MM.1S (cell line): ENCODE measurements at regions not wholly inside any gene's neighbourhood (a gene's known extent, or its start where the extent isn't known, plus 50 kb on each side); places are given as distances from the start of the nearest gene placed in this dataset.
"Not testable (repeated sequence)": the region's sequence is repeated elsewhere in the genome, so short reads cannot be mapped to it uniquely, and the experiment has no call there.

Source experiments
- DNase-seq: peaks from one replicate; pipeline ENCODE4 v3.0.0-alpha.2; 2015
- H2AFZ ChIP-seq: fragments of 300-600 bp; sonication (generic); 2 replicates; pipeline ENCODE4 v1.6.0; 2016; ENCODE audit warnings: antibody characterized with exemption, low read length
- H3F3A ChIP-seq: fragments of 300-600 bp; sonication (generic); 2 replicates; pipeline ENCODE4 v1.6.1; 2016; ENCODE audit warnings: mild to moderate bottlenecking, antibody characterized with exemption, low read length, moderate library complexity, mixed read lengths; ENCODE audit not compliant: insufficient read depth
- H3K27ac ChIP-seq: fragments of 300-600 bp; sonication (generic); 2 replicates; pipeline ENCODE4 v1.5.1; 2016; ENCODE audit warnings: mild to moderate bottlenecking, low read length
- H3K27me3 ChIP-seq: fragments of 300-600 bp; sonication (generic); replicated peaks from 2 replicates; pipeline ENCODE4 v1.6.0; 2016; ENCODE audit warnings: low read length; ENCODE audit not compliant: insufficient read depth
- H3K36me3 ChIP-seq: fragments of 300-600 bp; sonication (generic); replicated peaks from 2 replicates; pipeline ENCODE4 v1.6.1; 2016; ENCODE audit warnings: mild to moderate bottlenecking, low read length, mixed read lengths; ENCODE audit not compliant: insufficient read depth
- H3K4me1 ChIP-seq: fragments of 300-600 bp; sonication (generic); 2 replicates; pipeline ENCODE4 v1.6.1; 2016; ENCODE audit warnings: low read length, mixed read lengths
- H3K4me2 ChIP-seq: fragments of 300-600 bp; sonication (generic); 2 replicates; pipeline ENCODE4 v1.6.0; 2016; ENCODE audit warnings: low read depth, low read length
- H3K4me3 ChIP-seq: fragments of 300-600 bp; sonication (generic); 2 replicates; pipeline ENCODE4 v1.5.1; 2016; ENCODE audit warnings: low read length, mixed read lengths
- H3K79me2 ChIP-seq: fragments of 300-600 bp; sonication (generic); 2 replicates; pipeline ENCODE4 v1.6.1; 2016; ENCODE audit warnings: mixed run types, low read length, mixed read lengths
- H3K9ac ChIP-seq: fragments of 300-600 bp; sonication (generic); 2 replicates; pipeline ENCODE4 v1.6.1; 2016; ENCODE audit warnings: low read length, mixed read lengths
- H3K9me2 ChIP-seq: fragments of 300-600 bp; sonication (generic); replicated peaks from 2 replicates; pipeline ENCODE4 v1.6.1; 2016; ENCODE audit warnings: mild to moderate bottlenecking, low read length, mixed read lengths; ENCODE audit not compliant: insufficient read depth
- H3K9me3 ChIP-seq: fragments of 300-600 bp; sonication (generic); replicated peaks from 2 replicates; pipeline ENCODE4 v1.6.1; 2016; ENCODE audit warnings: mild to moderate bottlenecking, low read length, mixed read lengths; ENCODE audit not compliant: insufficient read depth
- H4K20me1 ChIP-seq: fragments of 300-600 bp; sonication (generic); 2 replicates; pipeline ENCODE4 v1.6.1; 2016; ENCODE audit warnings: mild to moderate bottlenecking, low read length, moderate library complexity, mixed read lengths; ENCODE audit not compliant: insufficient read depth
- CTCF ChIP-seq: fragments of 300-600 bp; sonication (generic); IDR thresholded peaks from 2 replicates; pipeline ENCODE4 v1.5.1; 2016; ENCODE audit warnings: antibody characterized with exemption, low read length, mixed read lengths
- EZH2 ChIP-seq: fragments of 300-600 bp; sonication (generic); optimal IDR thresholded peaks from 2 replicates; pipeline ENCODE3; 2017; ENCODE audit warnings: low read depth, mild to moderate bottlenecking, antibody characterized with exemption, low read length, mixed read lengths
- EZH2phosphoT487 ChIP-seq: fragments of 300-600 bp; sonication (generic); IDR thresholded peaks from 2 replicates; pipeline ENCODE4 v1.6.1; 2018; ENCODE audit warnings: antibody characterized with exemption, low read length

DNA sequence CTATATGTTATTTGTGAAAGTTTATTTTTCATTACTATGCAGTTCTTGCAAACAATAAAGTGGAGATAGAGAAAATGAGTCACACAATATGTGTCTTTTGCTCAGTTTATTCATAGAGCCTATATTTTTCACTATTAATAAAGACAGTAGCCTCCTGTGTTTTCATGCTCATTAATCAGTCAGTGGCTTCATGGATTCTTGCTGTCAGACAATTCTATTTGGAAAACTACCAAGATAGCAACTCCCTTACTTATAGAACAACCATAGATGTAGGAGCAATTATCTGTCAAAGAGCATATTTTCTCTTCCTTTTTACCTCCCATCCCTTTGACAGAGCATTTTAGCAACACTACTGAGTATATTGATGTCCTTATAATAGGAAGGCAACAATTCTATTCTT is 132.7 kb upstream of the CALCR start:
- H3K4me2 ChIP-seq, result no peak overlapping the region
- no peaks in the 10 kb centered on the region for H3K4me1 ChIP-seq
- H3K27ac ChIP-seq, result no peak overlapping the region
- H3K9me2 ChIP-seq, result no peaks in the 10 kb centered on the region
- H3K9ac ChIP-seq, result no peak overlapping the region
- DNase-seq, result no peak
- no peaks in the 10 kb centered on the region for H3K79me2 ChIP-seq
- no peaks in the 10 kb centered on the region for H3F3A ChIP-seq
- TF ChIP-seq EZH2phosphoT487, result no peak
- TF ChIP-seq CTCF, result no peak
- no peak for TF ChIP-seq EZH2
- no peaks in the 10 kb centered on the region for H3K9me3 ChIP-seq
- H2AFZ ChIP-seq, result no peak overlapping the region
- H3K4me3 ChIP-seq, result no peak overlapping the region
- no peaks in the 10 kb centered on the region for H3K36me3 ChIP-seq
- H4K20me1 ChIP-seq, result no peaks in the 10 kb centered on the region
- no peaks in the 10 kb centered on the region for H3K27me3 ChIP-seq

DNA sequence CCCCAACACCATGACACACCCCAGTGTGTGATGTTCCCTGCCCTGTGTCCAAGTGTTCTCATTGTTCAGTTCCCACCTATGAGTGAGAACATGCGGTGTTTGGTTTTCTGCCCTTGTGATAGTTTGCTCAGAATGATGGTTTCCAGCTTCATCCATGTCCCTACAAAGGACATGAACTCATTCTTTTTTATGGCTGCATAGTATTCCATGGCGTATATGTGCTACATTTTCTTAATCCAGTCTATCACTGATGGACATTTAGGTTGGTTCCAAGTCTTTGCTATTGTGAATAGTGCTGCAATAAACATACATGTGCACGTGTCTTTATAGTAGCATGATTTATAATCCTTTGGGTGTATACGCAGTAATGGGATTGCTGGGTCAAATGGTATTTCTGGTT is 131.6 kb upstream of the CALCR start:
- H3K9me3 ChIP-seq, H3K79me2 ChIP-seq, H3K9ac ChIP-seq, H4K20me1 ChIP-seq, H3K36me3 ChIP-seq, H3K9me2 ChIP-seq, H3K4me1 ChIP-seq, H3F3A ChIP-seq, H3K27me3 ChIP-seq, H2AFZ ChIP-seq, H3K27ac ChIP-seq, H3K4me2 ChIP-seq, DNase-seq, H3K4me3 ChIP-seq: not testable (repeated sequence)

GRCh38 chr7:93704217-93704616 is 129.7 kb upstream of the CALCR start:
- Histone ChIP-seq H3K4me3 (no peak overlapping the region), H2AFZ (no peak overlapping the region), H3K9ac (no peak overlapping the region), H3K79me2 (no peaks in the 10 kb centered on the region), H3K27ac (no peak overlapping the region), H3K4me2 (no peak overlapping the region), H3K4me1 (no peaks in the 10 kb centered on the region), H3K9me3 (no peaks in the 10 kb centered on the region), H3F3A (no peaks in the 10 kb centered on the region), H3K36me3 (no peaks in the 10 kb centered on the region), H3K9me2 (no peaks in the 10 kb centered on the region), H3K27me3 (no peaks in the 10 kb centered on the region), H4K20me1 (no peaks in the 10 kb centered on the region)
- TF ChIP-seq EZH2, result no peak
- no peak for DNase-seq

DNA sequence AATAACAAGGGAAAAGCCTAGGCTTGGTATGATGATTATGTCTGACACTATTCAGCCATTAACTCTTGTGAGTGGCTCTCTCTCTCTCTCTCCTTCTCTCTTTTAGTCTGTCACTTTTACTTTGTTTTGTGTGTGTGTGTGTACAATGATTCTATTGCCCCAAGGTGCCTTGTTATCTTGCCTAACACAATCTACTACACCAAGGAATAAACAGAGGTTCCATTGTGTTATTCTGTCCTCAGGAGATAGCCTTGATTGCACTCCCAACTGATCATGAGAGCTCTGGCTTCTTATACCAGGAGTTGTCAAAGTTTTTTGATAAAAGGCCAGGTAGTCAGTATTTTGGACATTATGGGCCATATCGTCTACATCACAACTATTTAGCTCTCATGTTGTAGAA is 123.4 kb upstream of the CALCR start:
- no peaks in the 10 kb centered on the region for H3F3A ChIP-seq
- H3K27ac ChIP-seq, result no peak overlapping the region
- H3K4me1 ChIP-seq, result no peaks in the 10 kb centered on the region
- no peaks in the 10 kb centered on the region for H3K79me2 ChIP-seq
- H4K20me1 ChIP-seq, result no peaks in the 10 kb centered on the region
- H3K36me3 ChIP-seq, result no peaks in the 10 kb centered on the region
- no peak overlapping the region for H3K4me2 ChIP-seq
- no peak overlapping the region for H3K4me3 ChIP-seq
- H3K9ac ChIP-seq, result no peak overlapping the region
- no peaks in the 10 kb centered on the region for H3K9me3 ChIP-seq
- no peaks in the 10 kb centered on the region for H3K27me3 ChIP-seq
- TF ChIP-seq EZH2phosphoT487, result no peak
- no peak for TF ChIP-seq CTCF
- no peak for TF ChIP-seq EZH2
- no peak overlapping the region for H2AFZ ChIP-seq
- no peak for DNase-seq
- H3K9me2 ChIP-seq, result no peaks in the 10 kb centered on the region
